ENCODE measurements at regions not wholly inside any gene's neighbourhood (a gene's known extent, or its start where the extent isn't known, plus 50 kb on each side); places are given as distances from the start of the nearest gene placed in this dataset.

- ATAC-seq = no peak
- DNase-seq (ENCODE audit: low read depth, low spot score) = no peak
- H3K9me2 ChIP-seq (ENCODE audit: insufficient read depth) = no peaks in the 10 kb centered on the region
- no peak overlapping the region for H3K4me3 ChIP-seq (replicated peaks in 1 of 2; ENCODE audit: low read depth in 1 of 2, low read length in 2 of 2)
- intact Hi-C loops (cut with micrococcal nuclease) = no loop called here
- no peak overlapping the region for H3K4me2 ChIP-seq (ENCODE audit: low read length)
- H3K27ac ChIP-seq (ENCODE audit: low read depth, low read length) = no peak overlapping the region
- H3K36me3 ChIP-seq (ENCODE audit: control insufficient read depth in 1 of 2, insufficient read depth in 2 of 2, low read length in 2 of 2) = no peaks in the 10 kb centered on the region
- no peaks in the 10 kb centered on the region for H3K79me2 ChIP-seq (ENCODE audit: insufficient read depth, low read length)
- no peak for TF ChIP-seq EGR1 (IDR thresholded peaks at IDR 0.05; ENCODE audit: low read depth)
- POLR2A ChIA-PET = no interaction called here
- RAD21 ChIA-PET (ENCODE audit: low non-redundant PET in 1 of 2, low total read pairs in 2 of 2, uncharacterized antibody in 2 of 2, unreplicated experiment in 2 of 2) = no interaction called here
- H3K9ac ChIP-seq (ENCODE audit: low read length) = no peak overlapping the region
- no TSS peak for BruUV-seq (replicated peaks)
- H3K9me3 ChIP-seq (ENCODE audit: control insufficient read depth in 1 of 2, insufficient read depth in 1 of 2, low read depth in 1 of 2, low read length in 2 of 2) = no peaks in the 10 kb centered on the region
- no peak overlapping the region for H2AFZ ChIP-seq (ENCODE audit: low read depth, low read length, poor library complexity, severe bottlenecking)
- no peaks in the 10 kb centered on the region for H3K27me3 ChIP-seq (ENCODE audit: insufficient read depth, low read length)
- CTCF ChIA-PET = no interaction called here
- H4K20me1 ChIP-seq (ENCODE audit: insufficient read depth) = no peaks in the 10 kb centered on the region
- H3K4me1 ChIP-seq (ENCODE audit: control insufficient read depth in 1 of 2, insufficient read depth in 2 of 2, low read length in 2 of 2) = no peaks in the 10 kb centered on the region
These were observed 200.5 kb upstream of the EDIL3 start for GRCh38 chr5:84585218-84585617.

- no peaks in the 10 kb centered on the region for H3K4me1 ChIP-seq (ENCODE audit: control insufficient read depth in 1 of 2, insufficient read depth in 2 of 2, low read length in 2 of 2)
- no peaks in the 10 kb centered on the region for H4K20me1 ChIP-seq (ENCODE audit: insufficient read depth)
- no peak for ATAC-seq
- no peak overlapping the region for H3K4me3 ChIP-seq (replicated peaks in 1 of 2; ENCODE audit: low read depth in 1 of 2, low read length in 2 of 2)
- H3K27me3 ChIP-seq (ENCODE audit: insufficient read depth, low read length) = no peaks in the 10 kb centered on the region
- H3K27ac ChIP-seq (ENCODE audit: low read depth, low read length) = no peak overlapping the region
- ChIA-PET CTCF (no interaction called here), POLR2A (no interaction called here), RAD21 (ENCODE audit: low non-redundant PET in 1 of 2, low total read pairs in 2 of 2, uncharacterized antibody in 2 of 2, unreplicated experiment in 2 of 2) (no interaction called here)
- no peak overlapping the region for H3K4me2 ChIP-seq (ENCODE audit: low read length)
- no peaks in the 10 kb centered on the region for H3K9me3 ChIP-seq (ENCODE audit: control insufficient read depth in 1 of 2, insufficient read depth in 1 of 2, low read depth in 1 of 2, low read length in 2 of 2)
- H2AFZ ChIP-seq (ENCODE audit: low read depth, low read length, poor library complexity, severe bottlenecking) = no peak overlapping the region
- no peak overlapping the region for H3K9ac ChIP-seq (ENCODE audit: low read length)
- BruUV-seq (replicated peaks) = no TSS peak
- no peaks in the 10 kb centered on the region for H3K79me2 ChIP-seq (ENCODE audit: insufficient read depth, low read length)
- H3K36me3 ChIP-seq (ENCODE audit: control insufficient read depth in 1 of 2, insufficient read depth in 2 of 2, low read length in 2 of 2) = no peaks in the 10 kb centered on the region
- no peaks in the 10 kb centered on the region for H3K9me2 ChIP-seq (ENCODE audit: insufficient read depth)
- intact Hi-C loops (cut with micrococcal nuclease) = no loop called here
- no peak for DNase-seq (ENCODE audit: low read depth, low spot score)
- no peak for TF ChIP-seq ZFX (IDR thresholded peaks at IDR 0.05)
- no peak for TF ChIP-seq MAX (IDR thresholded peaks at IDR 0.05)
- no peak for TF ChIP-seq ZNF274 (IDR thresholded peaks at IDR 0.05; ENCODE audit: low read depth, low read length)
- TF ChIP-seq ZBTB33 (IDR thresholded peaks at IDR 0.05; ENCODE audit: extremely low read depth, insufficient replicate concordance, low read length) = no peak
- TF ChIP-seq YY1 (IDR thresholded peaks at IDR 0.05; ENCODE audit: extremely low read depth, insufficient replicate concordance, low read depth, low read length) = no peak
- TF ChIP-seq POLR2A (IDR thresholded peaks at IDR 0.05; ENCODE audit: borderline replicate concordance, extremely low read depth, insufficient read depth, insufficient read length) = no peak
- TF ChIP-seq TCF7L2 (IDR thresholded peaks at IDR 0.05; ENCODE audit: borderline replicate concordance, extremely low read depth, insufficient read depth, insufficient read length) = no peak
- TF ChIP-seq EZH2phosphoT487 (IDR thresholded peaks at IDR 0.05; ENCODE audit: borderline replicate concordance) = no peak
- TF ChIP-seq SRF (IDR thresholded peaks at IDR 0.05; ENCODE audit: low read depth) = no peak
- no peak for TF ChIP-seq ELF1 (IDR thresholded peaks at IDR 0.05; ENCODE audit: borderline replicate concordance, low read depth)
- no peak for TF ChIP-seq CEBPB (IDR thresholded peaks at IDR 0.05; ENCODE audit: low read depth)
- no peak for TF ChIP-seq CTCF (IDR thresholded peaks at IDR 0.05 in 2 of 3, conservative IDR thresholded peaks at IDR 0.05 in 1 of 3; ENCODE audit: borderline replicate concordance in 1 of 3, insufficient read depth in 1 of 3, low read depth in 2 of 3, low read length in 2 of 3)
- TF ChIP-seq SIN3A (IDR thresholded peaks at IDR 0.05; ENCODE audit: low read depth) = no peak
- no peak for TF ChIP-seq JUND (IDR thresholded peaks at IDR 0.05)
- no peak for TF ChIP-seq SP1 (IDR thresholded peaks at IDR 0.05; ENCODE audit: low read depth)
These were observed 193.5 kb upstream of the EDIL3 start for GRCh38 chr5:84578226-84578625.

Data from HCT116 (cell line).